ENCODE measurements at regions not wholly inside any gene's neighbourhood (a gene's known extent, or its start where the extent isn't known, plus 50 kb on each side); places are given as distances from the start of the nearest gene placed in this dataset.

GRCh38 chrX:63993936-63994335 is 208.9 kb upstream of the ARHGEF9 start:
- Histone ChIP-seq H2BK120ac (ENCODE audit: insufficient read depth, low read length, poor library complexity) (no peak overlapping the region), H3K36me3 (ENCODE audit: control insufficient read depth in 1 of 2, insufficient read depth in 2 of 2, low read length in 2 of 2) (no peaks in the 10 kb centered on the region), H3K79me2 (ENCODE audit: control insufficient read depth, insufficient read depth, low read length, poor library complexity) (no peaks in the 10 kb centered on the region), H3K18ac (ENCODE audit: low read length) (no peak overlapping the region), H3K4ac (ENCODE audit: low read depth, low read length) (no peak overlapping the region), H3K9ac (ENCODE audit: low read length) (no peak overlapping the region), H3K4me2 (ENCODE audit: low read length) (no peak overlapping the region), H4K12ac (ENCODE audit: low read depth, low read length) (no peak overlapping the region), H3K9me3 (ENCODE audit: insufficient read depth, low read depth, low read length) (no peaks in the 10 kb centered on the region), H2AFZ (ENCODE audit: insufficient read depth, low read length, poor library complexity) (no peak overlapping the region), H3K4me1 (ENCODE audit: control insufficient read depth in 1 of 2, insufficient read depth in 2 of 2, low read length in 2 of 2) (no peaks in the 10 kb centered on the region), H3K14ac (ENCODE audit: low read length) (no peak overlapping the region), H2BK12ac (ENCODE audit: low read length) (no peak overlapping the region), H3K27ac (ENCODE audit: low read depth, low read length) (no peak overlapping the region), H2AK5ac (ENCODE audit: low read length) (no peak overlapping the region), H3K27me3 (ENCODE audit: insufficient read depth, low read length) (no peaks in the 10 kb centered on the region), H3K4me3 (ENCODE audit: low read depth, low read length) (no peak overlapping the region), H2BK5ac (ENCODE audit: low read depth, low read length, poor library complexity) (no peak overlapping the region), H3K79me1 (ENCODE audit: low read length) (no peaks in the 10 kb centered on the region), H4K8ac (ENCODE audit: low read depth, low read length) (no peak overlapping the region), H3K23ac (ENCODE audit: low read length) (no peak overlapping the region), H4K91ac (ENCODE audit: low read depth, low read length) (no peak overlapping the region)
- no peak for DNase-seq
- WGBS (ENCODE audit: extremely low coverage, insufficient coverage, insufficient read length): no CpG with 5 or more reads among the region's 4 CpGs

- Histone ChIP-seq H3K27me3 (ENCODE audit: insufficient read depth, low read length) (no peaks in the 10 kb centered on the region), H2BK5ac (ENCODE audit: low read depth, low read length, poor library complexity) (no peak overlapping the region), H3K79me1 (ENCODE audit: low read length) (no peaks in the 10 kb centered on the region), H3K9me3 (ENCODE audit: insufficient read depth, low read depth, low read length) (no peaks in the 10 kb centered on the region), H4K91ac (ENCODE audit: low read depth, low read length) (no peak overlapping the region), H3K4me2 (ENCODE audit: low read length) (no peak overlapping the region), H3K4me3 (ENCODE audit: low read depth, low read length) (no peak overlapping the region), H3K4ac (ENCODE audit: low read depth, low read length) (no peak overlapping the region), H3K14ac (ENCODE audit: low read length) (no peak overlapping the region), H3K9ac (ENCODE audit: low read length) (no peak overlapping the region), H3K23ac (ENCODE audit: low read length) (no peak overlapping the region), H4K12ac (ENCODE audit: low read depth, low read length) (no peak overlapping the region), H3K4me1 (ENCODE audit: control insufficient read depth in 1 of 2, insufficient read depth in 2 of 2, low read length in 2 of 2) (no peaks in the 10 kb centered on the region), H3K36me3 (ENCODE audit: control insufficient read depth in 1 of 2, insufficient read depth in 2 of 2, low read length in 2 of 2) (no peaks in the 10 kb centered on the region), H2BK120ac (ENCODE audit: insufficient read depth, low read length, poor library complexity) (no peak overlapping the region), H4K8ac (ENCODE audit: low read depth, low read length) (no peak overlapping the region), H3K79me2 (ENCODE audit: control insufficient read depth, insufficient read depth, low read length, poor library complexity) (no peaks in the 10 kb centered on the region), H3K27ac (ENCODE audit: low read depth, low read length) (no peak overlapping the region), H2AK5ac (ENCODE audit: low read length) (no peak overlapping the region), H3K18ac (ENCODE audit: low read length) (no peak overlapping the region), H2AFZ (ENCODE audit: insufficient read depth, low read length, poor library complexity) (no peak overlapping the region), H2BK12ac (ENCODE audit: low read length) (no peak overlapping the region)
- no peak for DNase-seq
- WGBS (ENCODE audit: extremely low coverage, insufficient coverage, insufficient read length): no CpG with 5 or more reads among the region's 7 CpGs
Measured at GRCh38 chrX:63985906-63986305, 200.9 kb upstream of the ARHGEF9 start.

- H3K79me1 ChIP-seq (ENCODE audit: low read length): no peaks in the 10 kb centered on the region
- H2BK120ac ChIP-seq (ENCODE audit: insufficient read depth, low read length, poor library complexity): no peak overlapping the region
- no peaks in the 10 kb centered on the region for H3K79me2 ChIP-seq (ENCODE audit: control insufficient read depth, insufficient read depth, low read length, poor library complexity)
- H3K4me1 ChIP-seq (ENCODE audit: control insufficient read depth in 1 of 2, insufficient read depth in 2 of 2, low read length in 2 of 2): no peaks in the 10 kb centered on the region
- DNase-seq: no peak
- H2AFZ ChIP-seq (ENCODE audit: insufficient read depth, low read length, poor library complexity): no peak overlapping the region
- no peak overlapping the region for H3K27ac ChIP-seq (ENCODE audit: low read depth, low read length)
- H2AK5ac ChIP-seq (ENCODE audit: low read length): no peak overlapping the region
- no peak overlapping the region for H3K4ac ChIP-seq (ENCODE audit: low read depth, low read length)
- no peaks in the 10 kb centered on the region for H3K36me3 ChIP-seq (ENCODE audit: control insufficient read depth in 1 of 2, insufficient read depth in 2 of 2, low read length in 2 of 2)
- no peak overlapping the region for H4K91ac ChIP-seq (ENCODE audit: low read depth, low read length)
- no peaks in the 10 kb centered on the region for H3K27me3 ChIP-seq (ENCODE audit: insufficient read depth, low read length)
- no peak overlapping the region for H4K12ac ChIP-seq (ENCODE audit: low read depth, low read length)
- H3K23ac ChIP-seq (ENCODE audit: low read length): no peak overlapping the region
- H3K9me3 ChIP-seq (ENCODE audit: insufficient read depth, low read depth, low read length): peaks cover 2% of the 10 kb centered on the region
- H3K9ac ChIP-seq (ENCODE audit: low read length): no peak overlapping the region
- no peak overlapping the region for H3K4me2 ChIP-seq (ENCODE audit: low read length)
- H2BK12ac ChIP-seq (ENCODE audit: low read length): no peak overlapping the region
- H4K8ac ChIP-seq (ENCODE audit: low read depth, low read length): no peak overlapping the region
- no peak overlapping the region for H2BK5ac ChIP-seq (ENCODE audit: low read depth, low read length, poor library complexity)
- no peak overlapping the region for H3K14ac ChIP-seq (ENCODE audit: low read length)
- no peak overlapping the region for H3K4me3 ChIP-seq (ENCODE audit: low read depth, low read length)
- no CpG with 5 or more reads among the region's 1 CpG for WGBS (ENCODE audit: extremely low coverage, insufficient coverage, insufficient read length)
- H3K18ac ChIP-seq (ENCODE audit: low read length): no peak overlapping the region
Measured at GRCh38 chrX:63979480-63979879, 194.5 kb upstream of the ARHGEF9 start.

- H3K4me2 ChIP-seq (ENCODE audit: low read length): no peak overlapping the region
- no peak overlapping the region for H4K91ac ChIP-seq (ENCODE audit: low read depth, low read length)
- H3K4me1 ChIP-seq (ENCODE audit: control insufficient read depth in 1 of 2, insufficient read depth in 2 of 2, low read length in 2 of 2): no peaks in the 10 kb centered on the region
- H3K79me1 ChIP-seq (ENCODE audit: low read length): no peaks in the 10 kb centered on the region
- H3K4me3 ChIP-seq (ENCODE audit: low read depth, low read length): no peak overlapping the region
- no peak overlapping the region for H3K4ac ChIP-seq (ENCODE audit: low read depth, low read length)
- H2BK12ac ChIP-seq (ENCODE audit: low read length): no peak overlapping the region
- no peak overlapping the region for H3K23ac ChIP-seq (ENCODE audit: low read length)
- no peaks in the 10 kb centered on the region for H3K79me2 ChIP-seq (ENCODE audit: control insufficient read depth, insufficient read depth, low read length, poor library complexity)
- no CpG with 5 or more reads among the region's 1 CpG for WGBS (ENCODE audit: extremely low coverage, insufficient coverage, insufficient read length)
- H2BK5ac ChIP-seq (ENCODE audit: low read depth, low read length, poor library complexity): no peak overlapping the region
- no peak overlapping the region for H3K9ac ChIP-seq (ENCODE audit: low read length)
- H2AFZ ChIP-seq (ENCODE audit: insufficient read depth, low read length, poor library complexity): no peak overlapping the region
- no peak overlapping the region for H4K12ac ChIP-seq (ENCODE audit: low read depth, low read length)
- DNase-seq: peak in 1 of 2 donors; percentile 33
- no peaks in the 10 kb centered on the region for H3K9me3 ChIP-seq (ENCODE audit: insufficient read depth, low read depth, low read length)
- H2BK120ac ChIP-seq (ENCODE audit: insufficient read depth, low read length, poor library complexity): no peak overlapping the region
- no peak overlapping the region for H2AK5ac ChIP-seq (ENCODE audit: low read length)
- H3K36me3 ChIP-seq (ENCODE audit: control insufficient read depth in 1 of 2, insufficient read depth in 2 of 2, low read length in 2 of 2): no peaks in the 10 kb centered on the region
- no peak overlapping the region for H4K8ac ChIP-seq (ENCODE audit: low read depth, low read length)
- H3K27me3 ChIP-seq (ENCODE audit: insufficient read depth, low read length): no peaks in the 10 kb centered on the region
- H3K27ac ChIP-seq (ENCODE audit: low read depth, low read length): no peak overlapping the region
- no peak overlapping the region for H3K14ac ChIP-seq (ENCODE audit: low read length)
- H3K18ac ChIP-seq (ENCODE audit: low read length): no peak overlapping the region
Measured at GRCh38 chrX:63967551-63967950, 182.5 kb upstream of the ARHGEF9 start.
